T-cell (primary cell): ENCODE measurements at regions not wholly inside any gene's neighbourhood (a gene's known extent, or its start where the extent isn't known, plus 50 kb on each side); places are given as distances from the start of the nearest gene placed in this dataset.

ENCODE experiments used
- ATAC-seq, 4 experiments: fragments of 200-7000 bp in 3 of 4; fragments of 150-1000 bp in 1 of 4; cut with Tn5 transposase; replicated peaks in 1 of 4; 1 replicate in 3 of 4; 2 replicates in 1 of 4; pipeline ENCODE4 v1.10.0; 2021; ENCODE audit warnings: moderate library complexity in 3 of 4, mild to moderate bottlenecking in 2 of 4, moderate number of reproducible peaks in 1 of 4
- CTCF ChIA-PET, 2 donors: fragments of 300-600 bp; sonication (Branson Sonifier 250); formaldehyde crosslinking; loops; one replicate each; lab custom pipeline; 2022; ENCODE audit warnings: antibody characterized with exemption in 2 of 2; lab: Charles Lee
- POLR2A ChIA-PET, 2 donors: fragments of 300-600 bp; sonication (Branson Sonifier 250); formaldehyde crosslinking; loops; one replicate each; lab custom pipeline; 2022; ENCODE audit warnings: antibody characterized with exemption in 2 of 2; lab: Charles Lee
- DNase-seq, 35 experiments: peaks; one replicate each; pipeline versions ENCODE4 v3.0.0 to v3.0.0-alpha.2; 2013 to 2023
- H3K27ac ChIP-seq: one replicate; pipeline ENCODE4 v1.5.1; 2013; ENCODE audit warnings: low read length
- H3K27me3 ChIP-seq, 2 experiments: replicated peaks in 1 of 2; 1 replicate in 1 of 2; 2 replicates in 1 of 2; pipeline versions ENCODE4 v1.6.1 to v1.7.0; 2013; ENCODE audit warnings: low read length in 1 of 2, mixed read lengths in 1 of 2; ENCODE audit not compliant: control insufficient read depth in 2 of 2, insufficient read depth in 2 of 2; ENCODE audit errors: extremely low read depth in 1 of 2
- H3K36me3 ChIP-seq, 2 donors: 1 replicate in 1 of 2; 2 replicates in 1 of 2; pipeline versions ENCODE4 v1.6.1 to v1.7.0; 2013; ENCODE audit warnings: low read length in 1 of 2; ENCODE audit not compliant: control insufficient read depth in 2 of 2, insufficient read depth in 1 of 2; ENCODE audit errors: extremely low read depth in 1 of 2
- H3K4me1 ChIP-seq, 2 experiments: 1 replicate in 1 of 2; 2 replicates in 1 of 2; pipeline versions ENCODE4 v1.6.1 to v1.7.0; 2013; ENCODE audit warnings: low read length in 2 of 2, mixed read lengths in 1 of 2; ENCODE audit not compliant: insufficient read depth in 2 of 2, control insufficient read depth in 1 of 2; ENCODE audit errors: extremely low read depth in 1 of 2
- H3K4me3 ChIP-seq, 2 donors: 1 replicate in 1 of 2; 2 replicates in 1 of 2; pipeline versions ENCODE4 v1.5.1 to v1.7.0; 2013; ENCODE audit warnings: mild to moderate bottlenecking in 2 of 2, low read length in 1 of 2, moderate library complexity in 1 of 2; ENCODE audit not compliant: control insufficient read depth in 1 of 2; ENCODE audit errors: extremely low read depth in 1 of 2
- H3K9me3 ChIP-seq: 2 replicates; pipeline ENCODE4 v1.7.0; 2013
- H3K27ac Mint-ChIP-seq, 2 donors: one replicate each; pipeline ENCODE4 v1.8.0; 2020 to 2021; ENCODE audit warnings: mild to moderate bottlenecking in 2 of 2, mixed read lengths in 2 of 2
- H3K27me3 Mint-ChIP-seq, 2 donors: one replicate each; pipeline ENCODE4 v1.8.0; 2021 to 2022; ENCODE audit warnings: mixed read lengths in 2 of 2
- H3K36me3 Mint-ChIP-seq: one replicate; pipeline ENCODE4 v1.8.0; 2021; ENCODE audit warnings: mixed read lengths
- H3K4me1 Mint-ChIP-seq, 3 donors: one replicate each; pipeline ENCODE4 v1.8.0; 2020 to 2022; ENCODE audit warnings: mixed read lengths in 3 of 3, mild to moderate bottlenecking in 1 of 3
- H3K4me3 Mint-ChIP-seq, 3 donors: one replicate each; pipeline ENCODE4 v1.8.0; 2020 to 2022; ENCODE audit warnings: mild to moderate bottlenecking in 3 of 3, mixed read lengths in 3 of 3, moderate library complexity in 3 of 3
- H3K9me3 Mint-ChIP-seq, 3 donors: one replicate each; pipeline ENCODE4 v1.8.0; 2020 to 2022; ENCODE audit warnings: mixed read lengths in 3 of 3
- WGBS: methylation state at CpG from one replicate; pipeline ENCODE4 v1.1.5; 2013; ENCODE audit warnings: missing lambda C conversion rate; ENCODE audit not compliant: insufficient coverage; 5-methylcytosine and 5-hydroxymethylcytosine counted together

DNA sequence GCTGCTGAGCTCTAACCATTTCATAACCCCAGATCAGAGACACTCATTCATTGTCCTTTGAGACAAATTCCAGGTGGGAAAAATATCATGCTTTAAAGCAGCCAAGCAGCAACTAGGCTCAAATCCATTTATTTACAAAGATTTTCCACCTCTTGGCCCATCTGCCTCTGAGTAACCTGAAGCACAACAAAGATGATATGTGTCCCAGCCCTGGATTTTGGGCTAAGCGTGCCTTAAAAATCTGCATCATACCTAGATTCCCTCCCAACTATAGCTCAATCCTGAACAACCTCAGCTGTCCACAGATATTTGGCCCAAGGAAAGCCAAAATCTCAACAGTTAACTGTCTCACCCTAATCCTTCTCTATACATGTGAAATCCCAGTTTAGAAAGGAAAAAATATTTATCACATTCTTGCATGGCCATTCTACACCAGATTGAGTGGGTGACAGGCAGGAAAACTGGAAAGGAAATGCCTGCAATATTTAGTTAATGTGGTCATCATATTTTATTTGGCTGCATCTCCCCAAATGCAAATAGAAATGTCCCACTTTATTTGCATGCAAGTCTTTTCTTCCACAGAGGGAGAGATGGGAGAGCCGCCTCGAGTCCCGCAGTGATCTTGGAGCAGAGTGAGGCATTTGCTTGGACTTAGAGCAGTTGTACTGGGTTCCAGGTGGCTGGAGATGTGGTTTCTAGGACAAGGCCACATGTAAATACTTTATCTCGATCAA, 146.4 kb upstream of the EOLA2 start:
- Mint-ChIP-seq H3K27ac (no peak overlapping the region), H3K4me3 (no peak overlapping the region), H3K36me3 (no peaks in the 10 kb centered on the region), H3K4me1 (no peaks in the 10 kb centered on the region), H3K9me3 (no peaks in the 10 kb centered on the region), H3K27me3 (peaks cover 0 to 4% of the 10 kb centered on the region in 2 donors)
- ChIA-PET CTCF (no interaction called here), POLR2A (no interaction called here)
- no peak overlapping the region for H3K4me3 ChIP-seq
- 100% methylated on average over 1 of the region's 5 CpGs for WGBS
- ATAC-seq (no peak), DNase-seq (no peak)
- no peaks in the 10 kb centered on the region for H3K9me3 ChIP-seq
- H3K27me3 ChIP-seq, result no peaks in the 10 kb centered on the region
- no peaks in the 10 kb centered on the region for H3K36me3 ChIP-seq
- no peak overlapping the region for H3K27ac ChIP-seq
- H3K4me1 ChIP-seq, result no peaks in the 10 kb centered on the region

DNA sequence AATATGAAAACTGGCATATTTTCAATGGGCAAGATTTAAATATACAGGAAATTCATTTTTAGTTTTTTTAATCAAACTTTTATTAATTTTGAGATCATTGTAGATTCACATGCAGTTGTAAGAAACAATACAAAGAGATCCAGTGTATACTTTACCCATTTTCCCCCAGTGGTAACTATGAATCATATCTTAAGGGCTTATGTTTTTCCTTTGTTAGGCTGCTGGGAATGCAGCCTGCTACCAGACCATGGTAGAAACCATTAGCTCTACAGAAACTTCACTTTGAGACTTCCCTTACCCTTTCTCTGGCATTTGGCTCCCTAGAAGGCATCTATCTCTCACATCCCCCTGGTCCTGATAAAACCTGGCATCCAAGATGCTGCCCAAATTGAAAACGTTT, 147.6 kb upstream of the EOLA2 start:
- no peaks in the 10 kb centered on the region for H3K36me3 ChIP-seq

DNA sequence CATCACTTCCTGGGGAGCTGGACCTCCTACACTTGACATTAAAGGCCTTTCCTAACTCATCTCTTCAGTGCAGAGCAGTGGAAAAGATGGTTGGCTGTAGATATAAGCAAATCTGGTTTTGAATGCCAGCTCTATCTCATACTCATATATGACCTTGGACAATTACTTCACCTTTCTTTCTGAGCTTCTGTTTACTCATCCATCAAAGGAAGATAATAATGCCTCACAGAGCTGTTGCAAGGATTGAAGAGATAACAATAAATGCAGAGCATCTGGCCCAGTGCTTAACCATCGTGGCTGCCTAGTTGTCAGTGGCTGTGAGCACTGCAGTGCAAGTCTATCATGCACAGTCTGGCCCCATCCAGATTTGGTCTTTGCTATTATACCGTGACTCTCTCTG, 148.1 kb upstream of the EOLA2 start:
- H3K4me3 ChIP-seq, result no peak overlapping the region
- ATAC-seq (no peak), DNase-seq (no peak)
- Mint-ChIP-seq H3K9me3 (no peaks in the 10 kb centered on the region), H3K4me1 (no peaks in the 10 kb centered on the region), H3K4me3 (no peak overlapping the region), H3K36me3 (no peaks in the 10 kb centered on the region), H3K27me3 (peaks cover 0 to 6% of the 10 kb centered on the region in 2 donors), H3K27ac (no peak overlapping the region)
- 86% methylated on average over 1 of the region's 2 CpGs for WGBS
- H3K9me3 ChIP-seq, result no peaks in the 10 kb centered on the region
- H3K27me3 ChIP-seq, result no peaks in the 10 kb centered on the region
- H3K36me3 ChIP-seq, result no peaks in the 10 kb centered on the region
- H3K4me1 ChIP-seq, result no peaks in the 10 kb centered on the region
- ChIA-PET CTCF (no interaction called here), POLR2A (no interaction called here)
- H3K27ac ChIP-seq, result no peak overlapping the region

More for the DNA sequence above, 147.6 kb upstream of the EOLA2 start:
- WGBS, result 60% methylated on average over 1 of the region's 1 CpG
- no peak for DNase-seq
- H3K4me1 ChIP-seq, result no peaks in the 10 kb centered on the region
- Mint-ChIP-seq H3K9me3 (no peaks in the 10 kb centered on the region), H3K36me3 (no peaks in the 10 kb centered on the region), H3K4me1 (no peaks in the 10 kb centered on the region), H3K27ac (no peak overlapping the region), H3K4me3 (no peak overlapping the region), H3K27me3 (peaks cover 0 to 4% of the 10 kb centered on the region in 2 donors)
- CTCF ChIA-PET, result no interaction called here
- no peak for ATAC-seq
- H3K27me3 ChIP-seq, result no peaks in the 10 kb centered on the region
- POLR2A ChIA-PET, result no interaction called here
- H3K4me3 ChIP-seq, result no peak overlapping the region
- H3K9me3 ChIP-seq, result no peaks in the 10 kb centered on the region
- no peak overlapping the region for H3K27ac ChIP-seq

DNA sequence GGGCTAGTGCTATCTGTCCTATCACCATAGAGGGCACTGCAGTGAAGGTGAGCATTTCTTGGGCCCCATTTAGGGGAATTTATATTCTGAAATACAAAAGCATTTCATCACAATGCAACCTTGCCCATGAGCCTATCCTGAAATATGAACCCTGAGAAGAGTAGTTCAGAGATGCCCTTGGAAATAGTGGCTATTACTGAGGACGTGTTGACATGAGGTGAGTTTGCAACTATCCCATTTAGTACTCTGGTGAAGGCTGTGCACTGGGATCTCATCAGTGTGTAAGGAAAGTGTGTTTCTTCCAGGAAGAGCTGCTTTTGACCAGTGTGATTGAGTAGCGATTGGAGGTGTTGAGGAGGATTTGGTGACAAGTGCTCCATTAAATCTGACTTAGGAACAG, 149.3 kb upstream of the EOLA2 start:
- no peak overlapping the region for H3K27ac Mint-ChIP-seq
- no peak overlapping the region for H3K4me3 ChIP-seq
- H3K27me3 Mint-ChIP-seq, result peaks cover 0 to 5% of the 10 kb centered on the region in 2 donors
- no CpG with 5 or more reads among the region's 2 CpGs for WGBS
- no peak overlapping the region for H3K27ac ChIP-seq
- H3K4me1 Mint-ChIP-seq, result no peaks in the 10 kb centered on the region
- no peaks in the 10 kb centered on the region for H3K36me3 ChIP-seq
- H3K36me3 Mint-ChIP-seq, result no peaks in the 10 kb centered on the region
- no peaks in the 10 kb centered on the region for H3K4me1 ChIP-seq
- ChIA-PET POLR2A (no interaction called here), CTCF (no interaction called here)
- DNase-seq (no peak), ATAC-seq (no peak)
- no peaks in the 10 kb centered on the region for H3K27me3 ChIP-seq
- no peak overlapping the region for H3K4me3 Mint-ChIP-seq
- no peaks in the 10 kb centered on the region for H3K9me3 ChIP-seq
- no peaks in the 10 kb centered on the region for H3K9me3 Mint-ChIP-seq

DNA sequence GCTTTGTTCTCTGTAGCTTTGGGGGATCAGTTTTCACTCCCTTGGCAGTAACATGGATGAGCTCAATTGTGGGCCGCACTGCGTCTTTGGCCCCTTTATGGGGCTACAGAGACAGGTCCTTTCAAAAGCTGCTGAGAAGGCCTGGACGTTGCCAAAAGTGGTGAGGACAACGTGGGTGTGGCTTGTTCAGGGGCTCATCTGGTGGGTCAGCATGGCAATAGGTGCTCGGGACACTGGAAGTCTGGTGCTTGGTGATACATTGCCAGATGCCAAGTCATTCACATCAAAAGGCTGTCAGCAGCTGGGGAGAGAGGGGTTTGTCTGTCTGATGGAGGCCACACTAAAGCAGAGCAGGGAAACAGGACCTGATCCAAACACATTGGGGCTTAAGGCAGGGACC, 149.8 kb upstream of the EOLA2 start:
- no peaks in the 10 kb centered on the region for H3K36me3 Mint-ChIP-seq
- Histone ChIP-seq H3K4me3 (no peak overlapping the region), H3K4me1 (no peaks in the 10 kb centered on the region), H3K36me3 (no peaks in the 10 kb centered on the region), H3K27me3 (no peaks in the 10 kb centered on the region), H3K27ac (no peak overlapping the region), H3K9me3 (no peaks in the 10 kb centered on the region)
- ATAC-seq (no peak), DNase-seq (no peak)
- CTCF ChIA-PET, result no interaction called here
- peaks cover 0 to 5% of the 10 kb centered on the region in 2 donors for H3K27me3 Mint-ChIP-seq
- WGBS, result 90% methylated on average over 4 of the region's 5 CpGs
- H3K9me3 Mint-ChIP-seq, result no peaks in the 10 kb centered on the region
- H3K27ac Mint-ChIP-seq, result no peak overlapping the region
- POLR2A ChIA-PET, result no interaction called here
- H3K4me3 Mint-ChIP-seq, result no peak overlapping the region
- no peaks in the 10 kb centered on the region for H3K4me1 Mint-ChIP-seq

DNA sequence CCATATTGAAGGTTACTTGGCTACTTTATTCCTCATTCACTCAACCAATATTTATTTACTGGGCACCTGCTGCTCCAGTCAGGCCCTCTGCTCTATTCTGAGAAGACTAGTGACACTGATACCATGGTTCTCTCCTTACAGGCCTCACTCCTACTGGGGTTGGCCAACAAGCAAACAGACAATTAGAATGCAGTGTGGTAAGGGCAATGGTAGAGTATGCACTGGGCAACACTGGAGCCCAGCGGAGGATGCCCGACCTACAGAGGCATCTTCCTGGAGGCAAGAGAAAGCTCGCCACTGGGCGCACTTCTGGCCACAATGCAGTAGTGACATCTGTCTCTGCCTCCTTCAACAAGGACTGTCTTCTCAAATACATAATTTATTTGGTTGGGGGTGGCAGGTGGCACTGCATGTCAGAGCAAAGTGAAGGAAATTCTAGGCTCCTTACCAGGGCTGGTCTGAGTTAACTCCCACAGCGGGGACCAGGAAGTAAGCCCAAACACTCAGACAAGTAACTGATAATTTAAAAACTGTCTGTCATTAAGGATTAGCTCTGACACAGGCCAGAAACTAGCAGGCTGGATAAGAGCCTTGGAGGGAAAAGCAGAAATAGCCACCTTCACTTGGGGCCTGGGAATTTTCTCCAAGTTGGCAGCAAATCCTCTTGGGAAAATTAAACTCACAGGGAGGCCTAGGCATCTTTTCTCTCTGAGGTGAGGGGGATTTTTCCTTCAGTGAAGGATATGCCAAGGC, 150.7 kb upstream of the EOLA2 start:
- ATAC-seq (no peak), DNase-seq (no peak)
- Mint-ChIP-seq H3K4me1 (no peaks in the 10 kb centered on the region), H3K4me3 (no peak overlapping the region), H3K9me3 (no peaks in the 10 kb centered on the region), H3K27me3 (peaks cover 0 to 9% of the 10 kb centered on the region in 2 donors), H3K36me3 (no peaks in the 10 kb centered on the region), H3K27ac (no peak overlapping the region)
- H3K9me3 ChIP-seq, result no peaks in the 10 kb centered on the region
- CTCF ChIA-PET, result no interaction called here
- WGBS, result no CpG with 5 or more reads among the region's 5 CpGs
- no peaks in the 10 kb centered on the region for H3K4me1 ChIP-seq
- no peak overlapping the region for H3K27ac ChIP-seq
- no peaks in the 10 kb centered on the region for H3K36me3 ChIP-seq
- POLR2A ChIA-PET, result no interaction called here
- no peak overlapping the region for H3K4me3 ChIP-seq
- no peaks in the 10 kb centered on the region for H3K27me3 ChIP-seq
